PFSK-1 (cell line): ENCODE measurements at regions not wholly inside any gene's neighbourhood (a gene's known extent, or its start where the extent isn't known, plus 50 kb on each side); places are given as distances from the start of the nearest gene placed in this dataset.

Experiments used
- FOXP2 ChIP-seq: optimal IDR thresholded peaks from 2 replicates; pipeline ENCODE3; 2011; ENCODE audit warnings: borderline replicate concordance, control low read depth, inconsistent platforms; ENCODE audit not compliant: insufficient read depth; ENCODE audit errors: extremely low read length, extremely low read depth
- REST ChIP-seq, 2 experiments: IDR thresholded peaks; 2 replicates each; pipeline versions ENCODE4 v1.6.1 to v1.8.0; 2011 to 2012; ENCODE audit warnings: low read depth in 2 of 2, low read length in 2 of 2, control low read depth in 1 of 2, inconsistent platforms in 1 of 2, mild to moderate bottlenecking in 1 of 2, moderate library complexity in 1 of 2; ENCODE audit not compliant: insufficient read depth in 1 of 2
- TAF1 ChIP-seq: IDR thresholded peaks from 2 replicates; pipeline ENCODE4 v1.6.1; 2012; ENCODE audit warnings: low read length, control low read depth, borderline replicate concordance; ENCODE audit not compliant: insufficient read depth

- TF ChIP-seq TAF1 = no peak
- no peak for TF ChIP-seq REST (IDR thresholded peaks at IDR 0.05; ENCODE audit: insufficient read depth in 1 of 2, low read depth in 2 of 2, low read length in 2 of 2)
- TF ChIP-seq FOXP2 = no peak
Measured at GRCh38 chr3:159669766-159670165, 318.9 kb upstream of the IL12A start.
